Left renal cortex interstitium (tissue), 4 donors: ENCODE measurements at regions not wholly inside any gene's neighbourhood (a gene's known extent, or its start where the extent isn't known, plus 50 kb on each side); places are given as distances from the start of the nearest gene placed in this dataset.

Source experiments
- DNase-seq, 4 donors: peaks; one replicate each; pipeline ENCODE4 v3.0.0-alpha.2; 2013; ENCODE audit warnings: low read depth in 4 of 4, low spot score in 2 of 4, missing footprints in 1 of 4

DNA sequence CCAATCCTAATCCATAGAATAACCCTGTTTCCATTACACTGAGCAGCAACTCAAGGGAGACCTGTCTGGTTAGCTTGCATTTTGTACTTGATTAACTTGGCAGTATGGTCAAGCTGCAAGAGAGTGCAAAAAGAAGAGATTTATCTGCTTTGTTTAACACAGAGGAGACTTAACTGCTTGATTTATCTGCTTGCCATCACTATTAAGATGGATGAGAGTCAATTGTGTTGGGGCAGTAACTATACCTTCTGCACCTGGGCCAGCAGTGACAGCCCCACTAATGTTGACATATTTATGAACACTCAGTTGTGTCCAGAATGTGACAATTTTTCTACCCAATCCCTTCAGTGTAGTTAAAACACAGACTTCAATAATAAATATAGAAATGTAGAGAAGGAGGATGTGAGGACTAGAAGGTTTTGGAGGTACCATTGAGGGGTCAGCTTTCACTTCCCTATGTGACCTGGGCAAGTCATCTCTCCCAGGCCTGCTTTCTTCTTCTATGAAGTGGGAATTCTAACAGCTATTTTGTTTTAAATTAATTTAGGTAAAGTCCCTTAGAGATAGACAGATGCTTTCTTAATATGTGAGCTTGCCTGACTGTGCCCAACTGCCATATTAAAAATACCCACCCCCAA, 159.1 kb upstream of the KCNK2 start:
- peak in 2 of 4 donors; percentile 21 to 23 for DNase-seq

DNA sequence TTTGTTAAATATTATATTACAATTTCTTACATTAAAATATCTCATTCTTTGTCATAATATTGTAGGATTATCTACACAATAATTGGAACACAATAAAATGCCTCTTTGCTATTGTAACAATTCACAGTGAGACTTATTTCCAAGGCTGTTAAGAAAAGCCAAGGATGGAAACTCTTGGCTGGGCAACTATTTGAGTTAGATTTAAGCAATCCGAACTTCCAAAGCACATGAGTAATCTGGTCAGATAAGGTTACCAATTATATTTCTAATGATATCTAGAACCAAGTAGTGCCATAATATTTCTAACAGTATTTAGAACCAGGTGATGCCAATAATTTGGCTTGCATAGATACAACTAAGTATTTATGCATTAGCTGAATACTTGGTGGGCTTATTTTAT, 154.7 kb upstream of the KCNK2 start:
- DNase-seq, result no peak

- DNase-seq, result peak in 1 of 4 donors; percentile 10
These were observed 154.0 kb upstream of the KCNK2 start for GRCh38 chr1:214928574-214928973.

DNA sequence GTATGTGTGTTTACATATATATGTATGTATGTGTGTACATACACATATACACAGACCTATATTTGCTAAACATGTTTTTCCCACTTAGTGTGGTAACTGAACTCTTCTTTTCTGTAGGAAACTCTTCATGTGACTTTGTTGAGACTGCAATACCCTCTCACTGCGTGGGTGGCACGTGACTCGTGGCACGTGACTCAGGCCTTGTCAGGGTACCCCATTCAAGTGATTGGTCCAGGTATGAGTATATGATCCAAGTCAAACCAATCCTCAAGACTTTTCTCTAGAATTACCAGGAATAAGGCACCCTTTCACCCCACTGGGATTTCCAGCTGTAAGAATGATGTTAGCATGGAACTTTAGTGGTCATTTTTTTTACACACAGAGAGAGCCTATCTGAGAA, 149.2 kb upstream of the KCNK2 start:
- no peak for DNase-seq

GRCh38 chr1:214934045-214934444, 148.5 kb upstream of the KCNK2 start:
- no peak for DNase-seq

DNA sequence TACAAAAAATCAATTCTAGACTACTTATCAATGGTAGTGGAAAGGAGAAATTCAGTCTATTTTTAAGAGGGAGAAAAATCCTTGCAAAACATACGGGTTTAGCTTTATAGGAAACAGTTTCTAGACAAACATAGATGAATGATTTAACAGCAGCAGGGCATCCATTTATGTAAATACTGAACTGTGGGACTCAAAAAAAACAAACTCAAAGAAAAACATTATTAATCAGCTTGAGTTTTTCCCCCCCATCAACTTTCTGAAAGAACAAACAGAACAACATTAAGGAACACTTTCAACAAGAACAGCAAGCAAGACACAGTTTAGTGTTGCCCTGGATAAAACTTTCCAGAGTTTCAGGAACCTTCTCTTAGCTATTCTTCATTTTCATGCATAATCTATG, 147.3 kb upstream of the KCNK2 start:
- DNase-seq, result no peak

GRCh38 chr1:214939180-214939579, 143.4 kb upstream of the KCNK2 start:
- DNase-seq, result no peak

GRCh38 chr1:214941061-214941460, 141.5 kb upstream of the KCNK2 start:
- DNase-seq, result no peak

DNA sequence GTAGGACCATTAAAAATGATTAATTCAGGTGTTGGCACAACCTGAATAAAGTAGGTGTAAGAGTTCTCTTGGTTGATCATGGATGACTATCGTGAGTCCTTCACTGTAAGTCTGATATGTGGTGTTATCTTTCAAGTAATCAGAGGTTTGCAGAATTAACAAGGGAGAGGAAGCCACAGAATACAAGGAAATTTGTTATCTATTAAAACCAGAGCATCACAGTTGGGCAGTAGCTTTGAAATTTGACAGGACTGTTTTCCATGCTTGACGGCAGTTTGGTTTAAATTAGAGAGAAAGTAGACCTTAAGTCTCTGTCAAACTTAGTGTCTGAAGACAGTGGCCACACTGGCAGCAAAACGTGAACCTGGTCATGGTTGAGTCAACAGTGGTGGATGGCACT, 139.5 kb upstream of the KCNK2 start:
- DNase-seq, result no peak

GRCh38 chr1:214946615-214947014, 135.9 kb upstream of the KCNK2 start:
- no peak for DNase-seq

DNA sequence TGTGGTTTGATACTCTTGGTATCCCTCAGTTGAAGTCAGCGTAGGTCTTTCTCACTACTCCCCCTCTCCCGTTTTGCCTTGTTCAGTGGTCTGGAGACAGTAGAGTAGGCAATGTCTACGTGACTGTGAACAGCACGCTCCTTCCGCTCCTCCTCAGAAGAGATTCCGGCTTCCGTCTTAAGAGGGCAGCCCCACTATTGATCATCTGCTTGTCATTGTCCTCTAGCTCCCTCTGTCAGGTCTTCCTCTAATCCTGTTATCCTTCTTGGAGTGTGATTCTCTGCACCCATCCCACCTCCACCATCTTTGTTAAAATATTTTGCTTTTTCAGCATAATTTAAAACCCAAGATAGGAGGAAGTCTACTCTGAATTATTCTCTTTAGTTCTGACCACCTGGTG, 129.9 kb upstream of the KCNK2 start:
- DNase-seq, result no peak

- no peak for DNase-seq
These were observed 128.5 kb upstream of the KCNK2 start for GRCh38 chr1:214953901-214954616.

GRCh38 chr1:214954617-214954949, 128.0 kb upstream of the KCNK2 start:
- no peak for DNase-seq

DNA sequence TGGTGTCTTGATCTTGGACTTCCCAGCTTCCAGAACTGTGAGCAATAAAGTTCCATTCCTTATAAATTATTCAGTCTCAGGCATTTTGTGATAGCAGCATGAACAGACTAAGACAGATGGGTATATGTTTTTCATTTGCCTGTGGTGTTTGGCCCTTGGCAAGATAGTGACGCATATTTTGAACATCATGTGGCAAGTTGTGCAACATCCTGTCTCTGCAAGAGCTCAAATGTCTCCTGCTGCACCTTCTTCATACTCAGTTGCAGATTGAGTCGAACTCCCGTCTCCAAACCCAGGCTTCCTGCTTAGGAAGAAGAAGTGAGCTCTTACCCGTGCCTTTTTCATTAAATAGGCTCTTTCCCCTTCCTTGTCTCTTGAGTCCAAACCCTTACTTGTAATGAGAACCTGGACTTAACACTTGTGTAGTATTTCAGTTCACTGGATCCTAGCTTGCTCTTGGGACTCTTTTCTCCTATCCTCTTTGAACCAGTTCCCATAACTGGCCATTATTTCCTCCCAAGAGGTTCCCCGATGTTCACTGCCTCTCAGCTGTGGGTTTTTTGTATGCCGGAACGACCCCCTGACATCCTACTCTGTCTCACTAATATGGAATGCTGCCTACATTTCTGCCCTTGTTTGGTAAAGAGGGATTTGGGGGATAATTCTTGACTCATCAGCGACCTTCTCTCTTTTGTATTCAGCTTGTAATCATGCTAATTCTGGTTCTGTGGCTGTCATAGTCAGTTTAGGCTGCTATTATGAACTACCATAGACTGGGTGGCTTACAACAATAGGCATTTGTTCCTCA, 125.0 kb upstream of the KCNK2 start:
- DNase-seq, result no peak

DNA sequence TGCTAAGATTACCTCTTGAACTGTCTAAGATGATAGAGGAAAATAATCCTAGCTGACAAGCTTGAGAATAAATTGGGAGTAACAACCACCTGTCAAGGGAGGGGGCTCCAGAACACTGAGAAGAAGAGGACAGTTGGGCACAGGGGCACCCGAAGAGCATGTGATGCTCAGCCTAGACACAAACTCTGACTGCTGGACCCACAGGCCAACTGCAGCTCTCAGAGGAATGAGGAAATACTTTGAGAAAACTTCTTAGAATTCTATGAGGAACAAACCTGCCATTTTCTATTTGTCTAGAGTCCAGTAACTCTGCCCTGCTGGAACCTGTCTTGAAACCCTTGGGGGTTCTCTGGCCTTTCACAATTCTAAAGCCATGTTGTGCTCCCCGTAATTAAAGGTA, 124.1 kb upstream of the KCNK2 start:
- DNase-seq, result no peak

DNA sequence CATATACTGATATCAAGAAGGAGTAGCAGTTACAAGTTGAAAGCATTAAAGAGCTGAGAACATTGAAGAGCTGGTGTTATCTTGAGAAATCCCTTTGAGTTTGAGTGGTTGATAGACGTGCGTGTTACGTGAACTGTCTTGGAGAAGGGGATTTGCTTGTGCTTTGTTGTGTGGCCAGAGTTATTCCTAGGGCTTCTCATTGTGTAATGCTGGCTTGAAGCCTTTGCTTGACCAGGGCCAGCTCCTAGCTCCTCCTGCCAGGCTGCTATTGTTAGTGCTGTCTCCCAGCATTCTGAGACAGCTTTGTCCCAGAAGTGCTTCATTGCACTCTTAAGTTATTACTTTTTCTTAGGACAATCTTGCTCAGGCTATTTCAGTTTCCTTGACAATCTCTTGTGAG, 116.2 kb upstream of the KCNK2 start:
- no peak for DNase-seq

DNA sequence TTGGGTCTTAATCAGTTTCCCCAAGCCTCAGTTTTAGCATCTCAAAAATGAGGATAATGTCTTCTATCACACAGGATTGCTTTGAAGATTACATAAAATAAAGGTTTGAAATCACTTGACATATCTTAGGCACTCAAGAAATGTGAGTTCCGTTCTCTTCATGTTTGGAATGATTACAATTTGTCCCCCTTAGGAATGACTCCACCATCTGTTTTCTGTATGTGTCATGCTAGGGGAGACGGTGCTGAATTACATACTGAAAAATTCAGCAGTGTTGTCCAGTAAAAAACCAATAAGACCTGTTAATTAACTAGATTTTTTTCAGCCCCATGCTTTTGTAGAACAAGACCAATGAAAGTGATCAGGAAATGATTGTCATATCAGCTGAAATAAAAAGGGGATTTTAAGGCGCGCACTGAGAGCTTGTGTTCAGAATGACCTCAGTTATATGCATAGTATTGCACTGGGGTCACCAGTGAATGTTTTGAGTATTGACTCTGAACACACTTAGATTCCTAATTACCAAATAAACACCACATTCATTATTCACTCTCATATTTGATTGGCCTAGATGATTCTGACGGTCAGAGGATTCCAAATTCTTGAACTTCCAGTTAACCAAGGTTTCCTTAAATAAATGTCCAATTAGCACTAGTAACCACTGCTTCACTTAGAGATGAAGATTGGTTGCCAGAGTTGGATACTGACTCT, 114.5 kb upstream of the KCNK2 start:
- no peak for DNase-seq

DNA sequence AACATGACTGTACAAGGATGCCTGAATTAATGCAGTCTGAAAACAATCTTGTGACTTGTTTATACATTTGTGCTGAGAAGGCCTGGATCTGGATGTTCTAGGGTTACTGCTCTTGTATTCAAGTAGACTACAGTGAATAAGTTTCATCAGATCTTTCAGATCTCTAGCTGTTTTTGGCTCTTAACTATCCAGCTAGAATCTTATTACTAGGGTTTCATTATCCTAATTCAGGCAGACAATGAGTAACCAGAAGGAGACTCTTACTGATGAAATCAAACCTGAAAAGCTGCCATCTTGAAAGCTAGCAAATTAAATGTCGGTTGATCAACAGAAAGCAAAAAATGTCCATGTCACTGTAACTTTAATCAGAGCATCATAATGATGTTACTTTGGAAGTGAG, 112.5 kb upstream of the KCNK2 start:
- no peak for DNase-seq

GRCh38 chr1:214971071-214971470, 111.5 kb upstream of the KCNK2 start:
- no peak for DNase-seq

- no peak for DNase-seq
These were observed 108.5 kb upstream of the KCNK2 start for GRCh38 chr1:214974002-214974401.

GRCh38 chr1:214976665-214977064, 105.9 kb upstream of the KCNK2 start:
- DNase-seq, result no peak
